Karpas-422 (cell line): ENCODE measurements at regions not wholly inside any gene's neighbourhood (a gene's known extent, or its start where the extent isn't known, plus 50 kb on each side); places are given as distances from the start of the nearest gene placed in this dataset.

Experiments
- DNase-seq: peaks from one replicate; pipeline ENCODE4 v3.0.0-alpha.2; 2015
- H2AFZ ChIP-seq: fragments of 200-600 bp; sonication (generic); 2 replicates; pipeline ENCODE4 v1.6.1; 2014; ENCODE audit warnings: antibody characterized with exemption, low read length, mixed read lengths
- H3K27ac ChIP-seq: fragments of 200-600 bp; sonication (generic); 2 replicates; pipeline ENCODE4 v1.5.1; 2014; ENCODE audit warnings: mild to moderate bottlenecking, low read length, moderate library complexity
- H3K27me3 ChIP-seq: fragments of 200-600 bp; sonication (generic); 2 replicates; pipeline ENCODE4 v1.6.1; 2014; ENCODE audit warnings: low read length, mixed read lengths
- H3K36me3 ChIP-seq: fragments of 200-600 bp; sonication (generic); 2 replicates; pipeline ENCODE4 v1.6.1; 2014; ENCODE audit warnings: low read length, mixed read lengths; ENCODE audit not compliant: insufficient read depth
- H3K4me1 ChIP-seq: fragments of 200-600 bp; sonication (generic); 2 replicates; pipeline ENCODE4 v1.6.1; 2014; ENCODE audit warnings: mild to moderate bottlenecking, low read length, mixed read lengths
- H3K4me2 ChIP-seq: fragments of 200-600 bp; sonication (generic); 2 replicates; pipeline ENCODE4 v1.6.1; 2014; ENCODE audit warnings: low read length, low read depth, mild to moderate bottlenecking; ENCODE audit not compliant: poor library complexity, severe bottlenecking
- H3K4me3 ChIP-seq: fragments of 200-600 bp; sonication (generic); 2 replicates; pipeline ENCODE4 v1.5.1; 2014; ENCODE audit warnings: mild to moderate bottlenecking, antibody characterized with exemption, low read length, mixed read lengths
- H3K79me2 ChIP-seq: fragments of 200-600 bp; sonication (generic); 2 replicates; pipeline ENCODE4 v1.6.1; 2014; ENCODE audit warnings: mild to moderate bottlenecking, low read length, mixed read lengths
- H3K9ac ChIP-seq: fragments of 200-600 bp; sonication (generic); 2 replicates; pipeline ENCODE4 v1.6.0; 2014; ENCODE audit warnings: low read length
- H3K9me2 ChIP-seq: fragments of 200-600 bp; sonication (generic), shearing (Covaris generic); replicated peaks from 2 replicates; pipeline ENCODE4 v1.6.0; 2014; ENCODE audit warnings: mild to moderate bottlenecking, low read length, moderate library complexity; ENCODE audit not compliant: insufficient read depth
- H3K9me3 ChIP-seq: fragments of 300-700, 200-600 bp; sonication (generic); 2 replicates; pipeline ENCODE4 v1.6.1; 2014; ENCODE audit warnings: low read length, mixed read lengths
- H4K20me1 ChIP-seq: fragments of 200-600 bp; sonication (generic); 2 replicates; pipeline ENCODE4 v1.6.1; 2014; ENCODE audit warnings: mild to moderate bottlenecking, antibody characterized with exemption, low read length, low read depth; ENCODE audit not compliant: insufficient read depth

- no peaks in the 10 kb centered on the region for H3K9me3 ChIP-seq
- DNase-seq: no peak
- H3K36me3 ChIP-seq: no peaks in the 10 kb centered on the region
- H2AFZ ChIP-seq: no peak overlapping the region
- no peaks in the 10 kb centered on the region for H3K79me2 ChIP-seq
- H3K27me3 ChIP-seq: no peaks in the 10 kb centered on the region
- H3K4me1 ChIP-seq: no peaks in the 10 kb centered on the region
- H4K20me1 ChIP-seq: no peaks in the 10 kb centered on the region
- no peaks in the 10 kb centered on the region for H3K9me2 ChIP-seq
- H3K9ac ChIP-seq: no peak overlapping the region
- H3K4me3 ChIP-seq: no peak overlapping the region
- H3K4me2 ChIP-seq: no peak overlapping the region
- no peak overlapping the region for H3K27ac ChIP-seq
Measured at GRCh38 chr4:170748975-170749374, 659.2 kb upstream of the AADAT start.

- Histone ChIP-seq H3K36me3 (no peaks in the 10 kb centered on the region), H4K20me1 (no peaks in the 10 kb centered on the region), H3K9ac (no peak overlapping the region), H2AFZ (no peak overlapping the region), H3K27ac (no peak overlapping the region), H3K4me2 (no peak overlapping the region), H3K4me1 (no peaks in the 10 kb centered on the region), H3K9me2 (no peaks in the 10 kb centered on the region), H3K4me3 (no peak overlapping the region), H3K79me2 (no peaks in the 10 kb centered on the region), H3K27me3 (no peaks in the 10 kb centered on the region), H3K9me3 (no peaks in the 10 kb centered on the region)
- no peak for DNase-seq
Measured at GRCh38 chr4:170743633-170744032, 653.9 kb upstream of the AADAT start.

- Histone ChIP-seq H3K36me3 (no peaks in the 10 kb centered on the region), H4K20me1 (no peaks in the 10 kb centered on the region), H3K27ac (no peak overlapping the region), H3K9me2 (no peaks in the 10 kb centered on the region), H3K27me3 (no peaks in the 10 kb centered on the region), H3K79me2 (no peaks in the 10 kb centered on the region), H3K4me2 (no peak overlapping the region), H3K9me3 (no peaks in the 10 kb centered on the region), H3K4me1 (no peaks in the 10 kb centered on the region), H3K9ac (no peak overlapping the region), H2AFZ (no peak overlapping the region), H3K4me3 (no peak overlapping the region)
- no peak for DNase-seq
Measured at GRCh38 chr4:170741856-170742255, 652.1 kb upstream of the AADAT start.

GRCh38 chr4:170736710-170737109 is 647.0 kb upstream of the AADAT start:
- H3K27me3 ChIP-seq: no peaks in the 10 kb centered on the region
- H2AFZ ChIP-seq: no peak overlapping the region
- H3K9me2 ChIP-seq: no peaks in the 10 kb centered on the region
- no peak overlapping the region for H3K27ac ChIP-seq
- H3K4me1 ChIP-seq: no peaks in the 10 kb centered on the region
- H3K36me3 ChIP-seq: no peaks in the 10 kb centered on the region
- no peak overlapping the region for H3K9ac ChIP-seq
- no peaks in the 10 kb centered on the region for H4K20me1 ChIP-seq
- no peaks in the 10 kb centered on the region for H3K79me2 ChIP-seq
- H3K4me2 ChIP-seq: no peak overlapping the region
- no peak for DNase-seq
- H3K4me3 ChIP-seq: no peak overlapping the region
- no peaks in the 10 kb centered on the region for H3K9me3 ChIP-seq

GRCh38 chr4:170729897-170730296 is 640.1 kb upstream of the AADAT start:
- no peak overlapping the region for H3K9ac ChIP-seq
- H3K79me2 ChIP-seq: no peaks in the 10 kb centered on the region
- no peaks in the 10 kb centered on the region for H4K20me1 ChIP-seq
- no peak for DNase-seq
- H3K4me1 ChIP-seq: no peaks in the 10 kb centered on the region
- H2AFZ ChIP-seq: no peak overlapping the region
- no peak overlapping the region for H3K4me2 ChIP-seq
- H3K9me3 ChIP-seq: no peaks in the 10 kb centered on the region
- H3K36me3 ChIP-seq: no peaks in the 10 kb centered on the region
- no peaks in the 10 kb centered on the region for H3K9me2 ChIP-seq
- no peaks in the 10 kb centered on the region for H3K27me3 ChIP-seq
- no peak overlapping the region for H3K4me3 ChIP-seq
- H3K27ac ChIP-seq: no peak overlapping the region

- Histone ChIP-seq H3K4me3 (no peak overlapping the region), H2AFZ (no peak overlapping the region), H3K79me2 (no peaks in the 10 kb centered on the region), H3K27ac (no peak overlapping the region), H3K27me3 (no peaks in the 10 kb centered on the region), H4K20me1 (no peaks in the 10 kb centered on the region), H3K4me2 (no peak overlapping the region), H3K36me3 (no peaks in the 10 kb centered on the region), H3K9me2 (no peaks in the 10 kb centered on the region), H3K9me3 (no peaks in the 10 kb centered on the region), H3K9ac (no peak overlapping the region), H3K4me1 (no peaks in the 10 kb centered on the region)
- DNase-seq: no peak
Measured at GRCh38 chr4:170729236-170729635, 639.5 kb upstream of the AADAT start.

- Histone ChIP-seq H3K9ac (no peak overlapping the region), H3K4me1 (no peaks in the 10 kb centered on the region), H3K4me2 (no peak overlapping the region), H2AFZ (no peak overlapping the region), H4K20me1 (no peaks in the 10 kb centered on the region), H3K9me2 (no peaks in the 10 kb centered on the region), H3K27me3 (no peaks in the 10 kb centered on the region), H3K27ac (no peak overlapping the region), H3K79me2 (no peaks in the 10 kb centered on the region), H3K4me3 (no peak overlapping the region), H3K36me3 (no peaks in the 10 kb centered on the region), H3K9me3 (no peaks in the 10 kb centered on the region)
- no peak for DNase-seq
Measured at GRCh38 chr4:170724191-170724590, 634.4 kb upstream of the AADAT start.

- H3K9me2 ChIP-seq: no peaks in the 10 kb centered on the region
- H3K4me2 ChIP-seq: no peak overlapping the region
- H2AFZ ChIP-seq: no peak overlapping the region
- H3K27me3 ChIP-seq: no peaks in the 10 kb centered on the region
- H3K36me3 ChIP-seq: no peaks in the 10 kb centered on the region
- H4K20me1 ChIP-seq: no peaks in the 10 kb centered on the region
- H3K9ac ChIP-seq: no peak overlapping the region
- H3K27ac ChIP-seq: no peak overlapping the region
- no peak for DNase-seq
- no peaks in the 10 kb centered on the region for H3K4me1 ChIP-seq
- H3K79me2 ChIP-seq: no peaks in the 10 kb centered on the region
- no peaks in the 10 kb centered on the region for H3K9me3 ChIP-seq
- H3K4me3 ChIP-seq: no peak overlapping the region
Measured at GRCh38 chr4:170723171-170723570, 633.4 kb upstream of the AADAT start.

- no peak for DNase-seq
- no peak overlapping the region for H2AFZ ChIP-seq
- H3K79me2 ChIP-seq: no peaks in the 10 kb centered on the region
Measured at GRCh38 chr4:170721812-170722373, 632.1 kb upstream of the AADAT start.

More at GRCh38 chr4:170721812-170722373, 632.1 kb upstream of the AADAT start:
- H3K27me3 ChIP-seq: no peaks in the 10 kb centered on the region
- H3K9me2 ChIP-seq: no peaks in the 10 kb centered on the region
- no peak overlapping the region for H3K9ac ChIP-seq
- no peaks in the 10 kb centered on the region for H3K36me3 ChIP-seq
- no peak overlapping the region for H3K27ac ChIP-seq
- H4K20me1 ChIP-seq: no peaks in the 10 kb centered on the region
- H3K4me3 ChIP-seq: no peak overlapping the region
- no peaks in the 10 kb centered on the region for H3K9me3 ChIP-seq
- H3K4me1 ChIP-seq: no peaks in the 10 kb centered on the region
- H3K4me2 ChIP-seq: no peak overlapping the region
